NCI-H2029 treated with DMSO at 0.1 percent for 48 hours (cell line): ENCODE measurements at regions not wholly inside any gene's neighbourhood (a gene's known extent, or its start where the extent isn't known, plus 50 kb on each side); places are given as distances from the start of the nearest gene placed in this dataset.

Experiments
- DNase-seq: peaks from one replicate; lab custom pipeline; 2025; lab: John Stamatoyannopoulos, UW

- no peak for DNase-seq
Observed at GRCh38 chr5:128895122-128895521, 70.2 kb upstream of the SLC27A6 start.

- no peak for DNase-seq
Observed at GRCh38 chr5:128896675-128897074, 68.6 kb upstream of the SLC27A6 start.

- no peak for DNase-seq
Observed at GRCh38 chr5:128903550-128903949, 61.7 kb upstream of the SLC27A6 start.

GRCh38 chr5:128904805-128905567 is 60.3 kb upstream of the SLC27A6 start:
- no peak for DNase-seq

- DNase-seq = peak; percentile 21
Observed at GRCh38 chr5:128905568-128906110, 59.6 kb upstream of the SLC27A6 start.

GRCh38 chr5:128913551-128913950 is 51.7 kb upstream of the SLC27A6 start:
- DNase-seq = no peak
